H1 (cell line): ENCODE measurements at regions not wholly inside any gene's neighbourhood (a gene's known extent, or its start where the extent isn't known, plus 50 kb on each side); places are given as distances from the start of the nearest gene placed in this dataset.

Experiments used
- CTCF ChIA-PET: fragments of 300-600 bp; sonication (Branson Sonifier 250); formaldehyde crosslinking; loops from one replicate; lab custom pipeline; 2021; ENCODE audit not compliant: partially characterized antibody; lab: Charles Lee
- POLR2A ChIA-PET: fragments of 300-600 bp; sonication (Branson Sonifier 250); formaldehyde crosslinking; loops from one replicate; lab custom pipeline; 2021; ENCODE audit warnings: inconsistent platforms; ENCODE audit not compliant: partially characterized antibody; lab: Charles Lee
- DNase-seq, 2 experiments: peaks; one replicate each; pipeline versions ENCODE4 v3.0.0 to v3.0.0-alpha.2; 2010 to 2022; ENCODE audit warnings: low spot score in 2 of 2, low read depth in 1 of 2, mixed read lengths in 1 of 2
- FAIRE-seq: peaks from 2 replicates; lab custom pipeline; 2011; peaks lifted over from hg19 to GRCh38; lab: Jason Lieb, UNC
- H2AFZ ChIP-seq: 2 replicates; pipeline ENCODE4 v1.8.1; 2012; ENCODE audit warnings: low read length, inconsistent platforms
- H2AK5ac ChIP-seq: 2 replicates; pipeline ENCODE4 v1.6.1; 2013; ENCODE audit warnings: low read depth, low read length
- H2BK120ac ChIP-seq: replicated peaks from 2 replicates; pipeline ENCODE3; 2013; ENCODE audit warnings: low read depth, low read length, inconsistent platforms
- H2BK12ac ChIP-seq: 2 replicates; pipeline ENCODE4 v1.6.1; 2013; ENCODE audit warnings: low read depth, low read length
- H2BK15ac ChIP-seq: 2 replicates; pipeline ENCODE4 v1.6.1; 2013; ENCODE audit warnings: low read length
- H2BK20ac ChIP-seq: 2 replicates; pipeline ENCODE4 v1.6.1; 2013; ENCODE audit warnings: low read length
- H2BK5ac ChIP-seq: 2 replicates; pipeline ENCODE4 v1.6.1; 2013; ENCODE audit warnings: low read depth, low read length
- H3K14ac ChIP-seq: 2 replicates; pipeline ENCODE4 v1.6.1; 2013; ENCODE audit warnings: inconsistent platforms; ENCODE audit not compliant: insufficient read length
- H3K18ac ChIP-seq: 2 replicates; pipeline ENCODE4 v1.6.1; 2013; ENCODE audit warnings: low read length; ENCODE audit errors: extremely low read depth
- H3K23ac ChIP-seq: 2 replicates; pipeline ENCODE4 v1.6.1; 2013; ENCODE audit warnings: inconsistent platforms; ENCODE audit not compliant: insufficient read length
- H3K23me2 ChIP-seq: 2 replicates; pipeline ENCODE4 v1.6.1; 2013; ENCODE audit warnings: low read depth, low read length
- H3K27ac ChIP-seq: 2 replicates; pipeline ENCODE4 v1.6.1; 2011; ENCODE audit warnings: low read depth, low read length, inconsistent platforms
- H3K27me3 ChIP-seq, 4 experiments: replicated peaks in 1 of 4; 1 replicate in 1 of 4; 2 replicates in 3 of 4; pipeline versions ENCODE4 v1.6.1 to v1.8.1; 2011 to 2013; ENCODE audit warnings: low read length in 3 of 4, mild to moderate bottlenecking in 3 of 4, inconsistent platforms in 2 of 4, mixed read lengths in 2 of 4, moderate library complexity in 1 of 4; ENCODE audit not compliant: control insufficient read depth in 3 of 4, insufficient read depth in 3 of 4; ENCODE audit errors: extremely low read depth in 1 of 4
- H3K36me3 ChIP-seq, 4 experiments: 2 replicates each; pipeline versions ENCODE4 v1.6.1 to v1.8.1; 2011 to 2013; ENCODE audit warnings: mild to moderate bottlenecking in 4 of 4, low read length in 3 of 4, moderate library complexity in 2 of 4, control low read depth in 1 of 4, inconsistent platforms in 1 of 4; ENCODE audit not compliant: insufficient read depth in 4 of 4, control insufficient read depth in 2 of 4
- H3K4ac ChIP-seq: replicated peaks from 2 replicates; pipeline ENCODE3; 2013; ENCODE audit warnings: low read length, low read depth, mixed read lengths, inconsistent platforms; ENCODE audit not compliant: insufficient read length
- H3K4me1 ChIP-seq, 4 experiments: replicated peaks in 1 of 4; 1 replicate in 1 of 4; 2 replicates in 3 of 4; pipeline versions ENCODE4 v1.6.1 to v1.8.1; 2011 to 2013; ENCODE audit warnings: low read length in 3 of 4, inconsistent platforms in 2 of 4, mixed read lengths in 1 of 4; ENCODE audit not compliant: insufficient read depth in 4 of 4, control insufficient read depth in 3 of 4
- H3K4me2 ChIP-seq, 2 experiments: 2 replicates each; pipeline versions ENCODE4 v1.6.1 to v1.8.1; 2011 to 2013; ENCODE audit warnings: low read depth in 2 of 2, low read length in 2 of 2, control low read depth in 1 of 2, inconsistent platforms in 1 of 2, mild to moderate bottlenecking in 1 of 2; ENCODE audit not compliant: insufficient read depth in 1 of 2
- H3K4me3 ChIP-seq, 4 experiments: fragments of 200-600, 300-600 bp in 1 of 4; sonication (generic), shearing (Covaris generic), sonication (Bioruptor Twin) in 1 of 4; 2 replicates each; pipeline versions ENCODE4 v1.5.1 to v1.8.1; 2011 to 2016; ENCODE audit warnings: low read length in 4 of 4, low read depth in 3 of 4, control low read depth in 2 of 4, inconsistent platforms in 2 of 4, mild to moderate bottlenecking in 2 of 4, mixed read lengths in 1 of 4, moderate library complexity in 1 of 4; ENCODE audit not compliant: insufficient read depth in 2 of 4; ENCODE audit errors: extremely low read depth in 1 of 4
- H3K56ac ChIP-seq: replicated peaks from 2 replicates; pipeline ENCODE3; 2013; ENCODE audit warnings: low read depth, mild to moderate bottlenecking, mixed read lengths, low read length, inconsistent platforms; ENCODE audit not compliant: insufficient read length
- H3K79me1 ChIP-seq: 2 replicates; pipeline ENCODE4 v1.6.1; 2013; ENCODE audit warnings: low read depth, low read length, control low read depth
- H3K79me2 ChIP-seq, 2 experiments: 2 replicates each; pipeline versions ENCODE4 v1.6.1 to v1.8.1; 2012 to 2013; ENCODE audit warnings: low read length in 2 of 2, mild to moderate bottlenecking in 2 of 2, inconsistent platforms in 1 of 2; ENCODE audit not compliant: insufficient read depth in 2 of 2, control insufficient read depth in 1 of 2
- H3K9ac ChIP-seq, 4 experiments: replicated peaks in 1 of 4; 1 replicate in 1 of 4; 2 replicates in 3 of 4; pipeline versions ENCODE4 v1.6.1 to v1.8.1; 2011 to 2013; ENCODE audit warnings: low read depth in 3 of 4, low read length in 3 of 4, control low read depth in 2 of 4, mild to moderate bottlenecking in 2 of 4, moderate library complexity in 2 of 4, inconsistent platforms in 1 of 4; ENCODE audit errors: extremely low read depth in 1 of 4
- H3K9me3 ChIP-seq, 2 experiments: 2 replicates each; pipeline versions ENCODE4 v1.6.1 to v1.8.1; 2012 to 2013; ENCODE audit warnings: mild to moderate bottlenecking in 2 of 2, moderate library complexity in 2 of 2, control low read depth in 1 of 2, inconsistent platforms in 1 of 2, low read depth in 1 of 2, low read length in 1 of 2, mixed read lengths in 1 of 2; ENCODE audit not compliant: insufficient read depth in 2 of 2
- H4K20me1 ChIP-seq, 2 experiments: replicated peaks in 1 of 2; 2 replicates each; pipeline versions ENCODE3 to v1.8.1; 2011 to 2013; ENCODE audit warnings: inconsistent platforms in 2 of 2, low read length in 2 of 2, mild to moderate bottlenecking in 1 of 2; ENCODE audit not compliant: insufficient read depth in 2 of 2, control insufficient read depth in 1 of 2
- H4K5ac ChIP-seq: 2 replicates; pipeline ENCODE4 v1.6.1; 2013; ENCODE audit warnings: low read length, low read depth, mixed read lengths, inconsistent platforms; ENCODE audit not compliant: insufficient read length
- H4K8ac ChIP-seq: 2 replicates; pipeline ENCODE4 v1.8.0; 2013; ENCODE audit warnings: mild to moderate bottlenecking, moderate library complexity, low read length, inconsistent platforms; ENCODE audit not compliant: insufficient read depth; ENCODE audit errors: extremely low read depth
- H4K91ac ChIP-seq: replicated peaks from 2 replicates; pipeline ENCODE3; 2013; ENCODE audit warnings: low read length, mixed read lengths, inconsistent platforms; ENCODE audit not compliant: insufficient read length
- ATF2 ChIP-seq: IDR thresholded peaks from 2 replicates; pipeline ENCODE4 v1.6.1; 2012; ENCODE audit warnings: low read length, inconsistent platforms
- BACH1 ChIP-seq: IDR thresholded peaks from 2 replicates; pipeline ENCODE4 v1.6.1; 2012; ENCODE audit warnings: low read length, improper control_type of control experiment
- BRCA1 ChIP-seq: IDR thresholded peaks from 2 replicates; pipeline ENCODE4 v1.6.1; 2012; ENCODE audit warnings: low read depth, low read length, improper control_type of control experiment
- CBX5 ChIP-seq: fragments of 300-800, 300-1000 bp; sonication (generic); IDR thresholded peaks from 2 replicates; pipeline ENCODE4 v1.7.1; 2016; ENCODE audit warnings: antibody characterized with exemption, low read length, low read depth
- GTF2F1 ChIP-seq: IDR thresholded peaks from 2 replicates; pipeline ENCODE4 v1.6.1; 2012; ENCODE audit warnings: low read depth, low read length, improper control_type of control experiment, borderline replicate concordance
- HDAC6 ChIP-seq: IDR thresholded peaks from one replicate; pipeline ENCODE4 v1.7.1; 2012; ENCODE audit warnings: low read depth, mild to moderate bottlenecking, inconsistent platforms, low read length, moderate library complexity
- RBBP5 ChIP-seq: IDR thresholded peaks from 2 replicates; pipeline ENCODE4 v1.7.1; 2012; ENCODE audit warnings: low read depth, mild to moderate bottlenecking, inconsistent platforms, low read length, moderate library complexity, borderline replicate concordance
- SAP30 ChIP-seq: fragments of 300-600 bp; sonication (generic); IDR thresholded peaks from 2 replicates; pipeline ENCODE4 v1.7.1; 2012; ENCODE audit warnings: low read length, moderate library complexity, mild to moderate bottlenecking, inconsistent platforms; ENCODE audit not compliant: insufficient read depth, insufficient replicate concordance
- SIRT6 ChIP-seq: IDR thresholded peaks from one replicate; pipeline ENCODE4 v1.7.1; 2012; ENCODE audit warnings: low read length, inconsistent platforms
- SP1 ChIP-seq: IDR thresholded peaks from 2 replicates; pipeline ENCODE4 v1.6.1; 2011; ENCODE audit warnings: low read depth, low read length
- SUZ12 ChIP-seq: fragments of 200-600 bp; sonication (generic); IDR thresholded peaks from 2 replicates; pipeline ENCODE4 v1.6.1; 2012; ENCODE audit warnings: mild to moderate bottlenecking, inconsistent platforms, low read length, moderate library complexity, mixed read lengths
- TCF12 ChIP-seq: IDR thresholded peaks from 2 replicates; pipeline ENCODE4 v1.6.1; 2011; ENCODE audit warnings: low read depth, mild to moderate bottlenecking, low read length
- USF2 ChIP-seq: IDR thresholded peaks from 2 replicates; pipeline ENCODE4 v1.6.1; 2011; ENCODE audit warnings: low read length, improper control_type of control experiment

GRCh38 chr3:159555205-159555604 lies 433.4 kb upstream of the IL12A start:
- Histone ChIP-seq H3K23ac (no peak overlapping the region), H2BK15ac (no peak overlapping the region), H4K5ac (no peak overlapping the region), H2BK120ac (no peak overlapping the region), H3K14ac (no peak overlapping the region), H3K4ac (no peak overlapping the region), H4K8ac (no peak overlapping the region), H4K20me1 (no peaks in the 10 kb centered on the region), H3K79me2 (no peaks in the 10 kb centered on the region), H3K36me3 (no peaks in the 10 kb centered on the region), H2BK5ac (no peak overlapping the region), H3K18ac (no peak overlapping the region), H4K91ac (no peak overlapping the region), H2AFZ (no peak overlapping the region), H3K27ac (no peak overlapping the region), H3K4me3 (no peak overlapping the region), H2BK20ac (no peak overlapping the region), H3K56ac (no peak overlapping the region), H3K4me2 (no peak overlapping the region), H2BK12ac (no peak overlapping the region), H3K9me3 (no peaks in the 10 kb centered on the region), H2AK5ac (no peak overlapping the region), H3K9ac (no peak overlapping the region), H3K27me3 (peaks cover 1 to 11% (median 7%) of the 10 kb centered on the region in 4 experiments; a peak in 4 of 7 replicates), H3K4me1 (no peaks in the 10 kb centered on the region), H3K23me2 (no peaks in the 10 kb centered on the region), H3K79me1 (no peaks in the 10 kb centered on the region)
- CTCF ChIA-PET: no interaction called here
- POLR2A ChIA-PET: no interaction called here
- no peak for DNase-seq
- TF ChIP-seq SIRT6: no peak
- TF ChIP-seq SAP30: no peak
- TF ChIP-seq RBBP5: no peak
- TF ChIP-seq HDAC6: no peak
- no peak for TF ChIP-seq ATF2
- no peak for TF ChIP-seq BACH1
- no peak for TF ChIP-seq GTF2F1
- TF ChIP-seq CBX5: no peak
- no peak for TF ChIP-seq BRCA1
- TF ChIP-seq SUZ12: no peak
- no peak for TF ChIP-seq SP1
- no peak for TF ChIP-seq USF2
- TF ChIP-seq TCF12: no peak
- FAIRE-seq: no peak
